H1 (cell line): ENCODE measurements at regions not wholly inside any gene's neighbourhood (a gene's known extent, or its start where the extent isn't known, plus 50 kb on each side); places are given as distances from the start of the nearest gene placed in this dataset.

Experiments
- CTCF ChIA-PET: fragments of 300-600 bp; sonication (Branson Sonifier 250); formaldehyde crosslinking; loops from one replicate; lab custom pipeline; 2021; ENCODE audit not compliant: partially characterized antibody; lab: Charles Lee
- POLR2A ChIA-PET: fragments of 300-600 bp; sonication (Branson Sonifier 250); formaldehyde crosslinking; loops from one replicate; lab custom pipeline; 2021; ENCODE audit warnings: inconsistent platforms; ENCODE audit not compliant: partially characterized antibody; lab: Charles Lee
- DNase-seq, 2 experiments: peaks; one replicate each; pipeline versions ENCODE4 v3.0.0 to v3.0.0-alpha.2; 2010 to 2022; ENCODE audit warnings: low spot score in 2 of 2, low read depth in 1 of 2, mixed read lengths in 1 of 2
- FAIRE-seq: peaks from 2 replicates; lab custom pipeline; 2011; peaks lifted over from hg19 to GRCh38; lab: Jason Lieb, UNC
- H2AFZ ChIP-seq: 2 replicates; pipeline ENCODE4 v1.8.1; 2012; ENCODE audit warnings: low read length, inconsistent platforms
- H2AK5ac ChIP-seq: 2 replicates; pipeline ENCODE4 v1.6.1; 2013; ENCODE audit warnings: low read depth, low read length
- H2BK120ac ChIP-seq: replicated peaks from 2 replicates; pipeline ENCODE3; 2013; ENCODE audit warnings: low read depth, low read length, inconsistent platforms
- H2BK12ac ChIP-seq: 2 replicates; pipeline ENCODE4 v1.6.1; 2013; ENCODE audit warnings: low read depth, low read length
- H2BK15ac ChIP-seq: 2 replicates; pipeline ENCODE4 v1.6.1; 2013; ENCODE audit warnings: low read length
- H2BK20ac ChIP-seq: 2 replicates; pipeline ENCODE4 v1.6.1; 2013; ENCODE audit warnings: low read length
- H2BK5ac ChIP-seq: 2 replicates; pipeline ENCODE4 v1.6.1; 2013; ENCODE audit warnings: low read depth, low read length
- H3K14ac ChIP-seq: 2 replicates; pipeline ENCODE4 v1.6.1; 2013; ENCODE audit warnings: inconsistent platforms; ENCODE audit not compliant: insufficient read length
- H3K18ac ChIP-seq: 2 replicates; pipeline ENCODE4 v1.6.1; 2013; ENCODE audit warnings: low read length; ENCODE audit errors: extremely low read depth
- H3K23ac ChIP-seq: 2 replicates; pipeline ENCODE4 v1.6.1; 2013; ENCODE audit warnings: inconsistent platforms; ENCODE audit not compliant: insufficient read length
- H3K23me2 ChIP-seq: 2 replicates; pipeline ENCODE4 v1.6.1; 2013; ENCODE audit warnings: low read depth, low read length
- H3K27ac ChIP-seq: 2 replicates; pipeline ENCODE4 v1.6.1; 2011; ENCODE audit warnings: low read depth, low read length, inconsistent platforms
- H3K27me3 ChIP-seq, 4 experiments: replicated peaks in 1 of 4; 1 replicate in 1 of 4; 2 replicates in 3 of 4; pipeline versions ENCODE4 v1.6.1 to v1.8.1; 2011 to 2013; ENCODE audit warnings: low read length in 3 of 4, mild to moderate bottlenecking in 3 of 4, inconsistent platforms in 2 of 4, mixed read lengths in 2 of 4, moderate library complexity in 1 of 4; ENCODE audit not compliant: control insufficient read depth in 3 of 4, insufficient read depth in 3 of 4; ENCODE audit errors: extremely low read depth in 1 of 4
- H3K36me3 ChIP-seq, 4 experiments: 2 replicates each; pipeline versions ENCODE4 v1.6.1 to v1.8.1; 2011 to 2013; ENCODE audit warnings: mild to moderate bottlenecking in 4 of 4, low read length in 3 of 4, moderate library complexity in 2 of 4, control low read depth in 1 of 4, inconsistent platforms in 1 of 4; ENCODE audit not compliant: insufficient read depth in 4 of 4, control insufficient read depth in 2 of 4
- H3K4ac ChIP-seq: replicated peaks from 2 replicates; pipeline ENCODE3; 2013; ENCODE audit warnings: low read length, low read depth, mixed read lengths, inconsistent platforms; ENCODE audit not compliant: insufficient read length
- H3K4me1 ChIP-seq, 4 experiments: replicated peaks in 1 of 4; 1 replicate in 1 of 4; 2 replicates in 3 of 4; pipeline versions ENCODE4 v1.6.1 to v1.8.1; 2011 to 2013; ENCODE audit warnings: low read length in 3 of 4, inconsistent platforms in 2 of 4, mixed read lengths in 1 of 4; ENCODE audit not compliant: insufficient read depth in 4 of 4, control insufficient read depth in 3 of 4
- H3K4me2 ChIP-seq, 2 experiments: 2 replicates each; pipeline versions ENCODE4 v1.6.1 to v1.8.1; 2011 to 2013; ENCODE audit warnings: low read depth in 2 of 2, low read length in 2 of 2, control low read depth in 1 of 2, inconsistent platforms in 1 of 2, mild to moderate bottlenecking in 1 of 2; ENCODE audit not compliant: insufficient read depth in 1 of 2
- H3K4me3 ChIP-seq, 4 experiments: fragments of 200-600, 300-600 bp in 1 of 4; sonication (generic), shearing (Covaris generic), sonication (Bioruptor Twin) in 1 of 4; 2 replicates each; pipeline versions ENCODE4 v1.5.1 to v1.8.1; 2011 to 2016; ENCODE audit warnings: low read length in 4 of 4, low read depth in 3 of 4, control low read depth in 2 of 4, inconsistent platforms in 2 of 4, mild to moderate bottlenecking in 2 of 4, mixed read lengths in 1 of 4, moderate library complexity in 1 of 4; ENCODE audit not compliant: insufficient read depth in 2 of 4; ENCODE audit errors: extremely low read depth in 1 of 4
- H3K56ac ChIP-seq: replicated peaks from 2 replicates; pipeline ENCODE3; 2013; ENCODE audit warnings: low read depth, mild to moderate bottlenecking, mixed read lengths, low read length, inconsistent platforms; ENCODE audit not compliant: insufficient read length
- H3K79me1 ChIP-seq: 2 replicates; pipeline ENCODE4 v1.6.1; 2013; ENCODE audit warnings: low read depth, low read length, control low read depth
- H3K79me2 ChIP-seq, 2 experiments: 2 replicates each; pipeline versions ENCODE4 v1.6.1 to v1.8.1; 2012 to 2013; ENCODE audit warnings: low read length in 2 of 2, mild to moderate bottlenecking in 2 of 2, inconsistent platforms in 1 of 2; ENCODE audit not compliant: insufficient read depth in 2 of 2, control insufficient read depth in 1 of 2
- H3K9ac ChIP-seq, 4 experiments: replicated peaks in 1 of 4; 1 replicate in 1 of 4; 2 replicates in 3 of 4; pipeline versions ENCODE4 v1.6.1 to v1.8.1; 2011 to 2013; ENCODE audit warnings: low read depth in 3 of 4, low read length in 3 of 4, control low read depth in 2 of 4, mild to moderate bottlenecking in 2 of 4, moderate library complexity in 2 of 4, inconsistent platforms in 1 of 4; ENCODE audit errors: extremely low read depth in 1 of 4
- H3K9me3 ChIP-seq, 2 experiments: 2 replicates each; pipeline versions ENCODE4 v1.6.1 to v1.8.1; 2012 to 2013; ENCODE audit warnings: mild to moderate bottlenecking in 2 of 2, moderate library complexity in 2 of 2, control low read depth in 1 of 2, inconsistent platforms in 1 of 2, low read depth in 1 of 2, low read length in 1 of 2, mixed read lengths in 1 of 2; ENCODE audit not compliant: insufficient read depth in 2 of 2
- H4K20me1 ChIP-seq, 2 experiments: replicated peaks in 1 of 2; 2 replicates each; pipeline versions ENCODE3 to v1.8.1; 2011 to 2013; ENCODE audit warnings: inconsistent platforms in 2 of 2, low read length in 2 of 2, mild to moderate bottlenecking in 1 of 2; ENCODE audit not compliant: insufficient read depth in 2 of 2, control insufficient read depth in 1 of 2
- H4K5ac ChIP-seq: 2 replicates; pipeline ENCODE4 v1.6.1; 2013; ENCODE audit warnings: low read length, low read depth, mixed read lengths, inconsistent platforms; ENCODE audit not compliant: insufficient read length
- H4K8ac ChIP-seq: 2 replicates; pipeline ENCODE4 v1.8.0; 2013; ENCODE audit warnings: mild to moderate bottlenecking, moderate library complexity, low read length, inconsistent platforms; ENCODE audit not compliant: insufficient read depth; ENCODE audit errors: extremely low read depth
- H4K91ac ChIP-seq: replicated peaks from 2 replicates; pipeline ENCODE3; 2013; ENCODE audit warnings: low read length, mixed read lengths, inconsistent platforms; ENCODE audit not compliant: insufficient read length
- CHD1 ChIP-seq: IDR thresholded peaks from 2 replicates; pipeline ENCODE4 v1.6.1; 2012; ENCODE audit warnings: low read depth, low read length, improper control_type of control experiment
- CTBP2 ChIP-seq: IDR thresholded peaks from 2 replicates; pipeline ENCODE4 v1.7.0; 2011; ENCODE audit warnings: borderline replicate concordance, mild to moderate bottlenecking, moderate library complexity, mixed read lengths, low read length; ENCODE audit not compliant: insufficient read depth, insufficient read length
- HDAC6 ChIP-seq: IDR thresholded peaks from one replicate; pipeline ENCODE4 v1.7.1; 2012; ENCODE audit warnings: low read depth, mild to moderate bottlenecking, inconsistent platforms, low read length, moderate library complexity
- POLR2AphosphoS5 ChIP-seq: IDR thresholded peaks from 2 replicates; pipeline ENCODE4 v1.6.1; 2011; ENCODE audit warnings: low read depth, low read length
- RBBP5 ChIP-seq: IDR thresholded peaks from 2 replicates; pipeline ENCODE4 v1.7.1; 2012; ENCODE audit warnings: low read depth, mild to moderate bottlenecking, inconsistent platforms, low read length, moderate library complexity, borderline replicate concordance
- RFX5 ChIP-seq: IDR thresholded peaks from 2 replicates; pipeline ENCODE4 v1.6.1; 2011; ENCODE audit warnings: low read depth, low read length, improper control_type of control experiment, borderline replicate concordance
- RNF2 ChIP-seq: fragments of 200-900, 300-1000 bp; sonication (generic); IDR thresholded peaks from 2 replicates; pipeline ENCODE4 v1.7.1; 2016; ENCODE audit warnings: borderline replicate concordance, low read depth, mild to moderate bottlenecking, antibody characterized with exemption, low read length; ENCODE audit not compliant: poor library complexity, severe bottlenecking; ENCODE audit errors: missing control alignments
- RXRA ChIP-seq: IDR thresholded peaks from 2 replicates; pipeline ENCODE4 v1.6.1; 2011; ENCODE audit warnings: low read depth, mild to moderate bottlenecking, low read length, moderate library complexity; ENCODE audit not compliant: insufficient read depth
- SIRT6 ChIP-seq: IDR thresholded peaks from one replicate; pipeline ENCODE4 v1.7.1; 2012; ENCODE audit warnings: low read length, inconsistent platforms
- WGBS, 2 experiments: shearing (Covaris generic) in 1 of 2; methylation state at CpG; one replicate each; pipeline versions ENCODE4 v1.1.6 to v1.1.7; 2013 to 2015; ENCODE audit warnings: low lambda C conversion rate in 2 of 2, mixed read lengths in 2 of 2, inconsistent platforms in 1 of 2, low coverage in 1 of 2, missing lambda C conversion rate in 1 of 2; ENCODE audit not compliant: insufficient replicate concordance in 2 of 2, insufficient coverage in 1 of 2, insufficient read length in 1 of 2; ENCODE audit errors: extremely low coverage in 1 of 2, missing lambda C conversion rate in 1 of 2; 5-methylcytosine and 5-hydroxymethylcytosine counted together

DNA sequence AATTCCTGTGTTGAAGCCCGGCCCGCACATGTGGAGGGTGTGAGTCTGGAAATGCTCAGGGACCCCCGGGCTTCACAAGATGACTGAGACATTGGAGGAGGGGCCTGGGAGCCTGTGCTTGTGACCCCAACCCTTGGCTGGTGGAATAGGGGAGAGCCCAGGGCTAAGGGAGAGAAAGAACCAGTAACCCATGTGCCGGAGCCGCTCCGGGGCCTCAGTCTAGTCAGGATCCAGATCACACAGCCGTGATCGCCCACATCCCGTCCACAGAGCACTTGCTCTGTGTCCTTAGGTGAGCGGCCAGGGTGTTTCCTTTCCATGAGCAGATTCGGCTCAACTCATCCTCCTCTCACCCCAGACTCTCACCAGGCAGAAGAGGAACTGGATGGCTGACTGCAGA is 152.3 kb upstream of the RPS6KA2 start:
- Histone ChIP-seq H3K4me3 (no peak overlapping the region), H3K23me2 (no peaks in the 10 kb centered on the region), H3K18ac (no peak overlapping the region), H3K4me2 (no peak overlapping the region), H3K79me2 (no peaks in the 10 kb centered on the region), H3K23ac (no peak overlapping the region), H4K8ac (no peak overlapping the region), H3K4me1 (peaks cover 0 to 3% (median 0%) of the 10 kb centered on the region in 4 experiments; a peak in 1 of 7 replicates), H2BK5ac (no peak overlapping the region), H2BK120ac (no peak overlapping the region), H2BK15ac (no peak overlapping the region; the same call in 1 of the 2 replicates), H4K91ac (no peak overlapping the region), H3K56ac (no peak overlapping the region), H2BK12ac (no peak overlapping the region), H2AFZ (no peak overlapping the region), H3K27ac (no peak overlapping the region), H3K27me3 (no peaks in the 10 kb centered on the region), H3K4ac (no peak overlapping the region), H3K79me1 (no peaks in the 10 kb centered on the region; the same call in 1 of the 2 replicates), H3K36me3 (no peaks in the 10 kb centered on the region), H4K20me1 (no peaks in the 10 kb centered on the region), H3K9ac (no peak overlapping the region), H2BK20ac (no peak overlapping the region), H3K9me3 (peaks cover 0 to 2% of the 10 kb centered on the region in 2 experiments; a peak in 1 of 4 replicates), H3K14ac (no peak overlapping the region), H4K5ac (no peak overlapping the region), H2AK5ac (no peak overlapping the region)
- 80% methylated on average over 11 of the region's 11 CpGs; no CpG with 5 or more reads in 1 of the 2 experiments for WGBS, 2 experiments
- ChIA-PET POLR2A (interaction anchor here (0.9 to 1.4 kb wide), 2 partner anchors 10 to 172 kb away, joined by 3 read pairs; no protein-coding TSS in a partner anchor), CTCF (interaction anchor here (1.2 to 1.8 kb wide), 3 partner anchors 33 to 210 kb away, joined by 3 to 6 read pairs (median 4); no protein-coding TSS in a partner anchor)
- no peak for FAIRE-seq
- TF ChIP-seq HDAC6 (no peak), RXRA (no peak), SIRT6 (no peak), CHD1 (no peak), POLR2AphosphoS5 (no peak), CTBP2 (no peak), RFX5 (no peak), RBBP5 (no peak), RNF2 (no peak)
- no peak for DNase-seq
